ENCODE measurements at regions not wholly inside any gene's neighbourhood (a gene's known extent, or its start where the extent isn't known, plus 50 kb on each side); places are given as distances from the start of the nearest gene placed in this dataset.

DNA sequence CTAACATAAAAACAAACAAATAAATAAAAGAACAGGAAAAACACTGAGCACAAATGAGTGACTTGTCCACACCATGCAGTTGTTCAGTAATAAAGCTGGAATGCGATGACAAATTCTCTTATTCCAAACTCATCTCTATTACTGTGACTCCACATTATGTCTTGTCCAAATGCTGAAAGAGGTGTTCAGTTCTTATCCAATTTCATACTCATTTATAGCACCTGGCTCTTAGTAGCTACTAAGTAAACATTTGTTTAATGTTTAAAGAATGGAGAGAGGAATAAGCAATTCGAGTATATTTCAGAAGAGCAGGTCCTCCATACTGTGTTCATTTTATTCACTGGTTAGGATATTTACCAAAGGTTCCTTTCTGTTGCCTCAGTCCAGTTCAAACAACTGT is 439.0 kb upstream of the JAG1 start:
- H3K27me3 Mint-ChIP-seq (ENCODE audit: unreplicated experiment), result no peaks in the 10 kb centered on the region
- H3K36me3 Mint-ChIP-seq (ENCODE audit: insufficient read depth, unreplicated experiment), result no peaks in the 10 kb centered on the region
- BruUV-seq (replicated peaks), result no TSS peak
- H3K4me3 Mint-ChIP-seq (ENCODE audit: low read depth, unreplicated experiment), result no peak overlapping the region
- H3K27ac Mint-ChIP-seq (ENCODE audit: unreplicated experiment), result no peak overlapping the region
- CTCF ChIA-PET, result no interaction called here
- DNase-seq, result no peak
- intact Hi-C loops (cut with micrococcal nuclease; ENCODE audit: unreplicated experiment), result no loop called here
- TF ChIP-seq, protein P1, sequence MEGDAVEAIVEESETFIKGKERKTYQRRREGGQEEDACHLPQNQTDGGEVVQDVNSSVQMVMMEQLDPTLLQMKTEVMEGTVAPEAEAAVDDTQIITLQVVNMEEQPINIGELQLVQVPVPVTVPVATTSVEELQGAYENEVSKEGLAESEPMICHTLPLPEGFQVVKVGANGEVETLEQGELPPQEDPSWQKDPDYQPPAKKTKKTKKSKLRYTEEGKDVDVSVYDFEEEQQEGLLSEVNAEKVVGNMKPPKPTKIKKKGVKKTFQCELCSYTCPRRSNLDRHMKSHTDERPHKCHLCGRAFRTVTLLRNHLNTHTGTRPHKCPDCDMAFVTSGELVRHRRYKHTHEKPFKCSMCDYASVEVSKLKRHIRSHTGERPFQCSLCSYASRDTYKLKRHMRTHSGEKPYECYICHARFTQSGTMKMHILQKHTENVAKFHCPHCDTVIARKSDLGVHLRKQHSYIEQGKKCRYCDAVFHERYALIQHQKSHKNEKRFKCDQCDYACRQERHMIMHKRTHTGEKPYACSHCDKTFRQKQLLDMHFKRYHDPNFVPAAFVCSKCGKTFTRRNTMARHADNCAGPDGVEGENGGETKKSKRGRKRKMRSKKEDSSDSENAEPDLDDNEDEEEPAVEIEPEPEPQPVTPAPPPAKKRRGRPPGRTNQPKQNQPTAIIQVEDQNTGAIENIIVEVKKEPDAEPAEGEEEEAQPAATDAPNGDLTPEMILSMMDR (IDR thresholded peaks at IDR 0.05; ENCODE audit: unreplicated experiment), result no peak
- H3K4me1 Mint-ChIP-seq (ENCODE audit: low read depth, unreplicated experiment), result peaks cover 16% of the 10 kb centered on the region
- H3K9me3 Mint-ChIP-seq (ENCODE audit: low read depth, unreplicated experiment), result no peaks in the 10 kb centered on the region

DNA sequence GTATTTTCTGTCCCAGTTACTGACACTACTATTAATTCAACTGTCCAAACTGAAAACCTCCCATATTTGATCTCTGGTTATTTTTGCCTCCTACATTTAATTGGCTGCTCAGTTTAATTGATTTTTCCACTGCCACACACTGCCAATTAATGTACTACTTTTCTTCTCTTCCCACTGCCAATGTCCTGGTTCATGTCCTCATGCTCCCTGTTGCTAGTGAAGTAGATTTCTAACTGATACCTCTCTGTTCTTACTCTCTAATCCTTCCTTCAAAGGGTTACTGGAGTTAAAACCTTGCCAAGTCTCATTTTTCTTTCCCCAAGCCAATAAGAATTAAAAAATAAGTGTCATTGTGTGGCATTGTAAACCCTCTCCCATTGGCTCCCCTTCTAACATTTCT is 440.6 kb upstream of the JAG1 start:
- Mint-ChIP-seq H3K27ac (ENCODE audit: unreplicated experiment) (peak overlapping the region; percentile 10), H3K36me3 (ENCODE audit: insufficient read depth, unreplicated experiment) (no peaks in the 10 kb centered on the region), H3K4me1 (ENCODE audit: low read depth, unreplicated experiment) (peaks cover 16% of the 10 kb centered on the region), H3K9me3 (ENCODE audit: low read depth, unreplicated experiment) (no peaks in the 10 kb centered on the region), H3K4me3 (ENCODE audit: low read depth, unreplicated experiment) (no peak overlapping the region), H3K27me3 (ENCODE audit: unreplicated experiment) (no peaks in the 10 kb centered on the region)
- TF ChIP-seq, protein P1 (IDR thresholded peaks at IDR 0.05; ENCODE audit: unreplicated experiment), result no peak
- BruUV-seq (replicated peaks), result no TSS peak
- intact Hi-C loops (cut with micrococcal nuclease; ENCODE audit: unreplicated experiment), result no loop called here
- CTCF ChIA-PET, result no interaction called here
- no peak for DNase-seq

DNA sequence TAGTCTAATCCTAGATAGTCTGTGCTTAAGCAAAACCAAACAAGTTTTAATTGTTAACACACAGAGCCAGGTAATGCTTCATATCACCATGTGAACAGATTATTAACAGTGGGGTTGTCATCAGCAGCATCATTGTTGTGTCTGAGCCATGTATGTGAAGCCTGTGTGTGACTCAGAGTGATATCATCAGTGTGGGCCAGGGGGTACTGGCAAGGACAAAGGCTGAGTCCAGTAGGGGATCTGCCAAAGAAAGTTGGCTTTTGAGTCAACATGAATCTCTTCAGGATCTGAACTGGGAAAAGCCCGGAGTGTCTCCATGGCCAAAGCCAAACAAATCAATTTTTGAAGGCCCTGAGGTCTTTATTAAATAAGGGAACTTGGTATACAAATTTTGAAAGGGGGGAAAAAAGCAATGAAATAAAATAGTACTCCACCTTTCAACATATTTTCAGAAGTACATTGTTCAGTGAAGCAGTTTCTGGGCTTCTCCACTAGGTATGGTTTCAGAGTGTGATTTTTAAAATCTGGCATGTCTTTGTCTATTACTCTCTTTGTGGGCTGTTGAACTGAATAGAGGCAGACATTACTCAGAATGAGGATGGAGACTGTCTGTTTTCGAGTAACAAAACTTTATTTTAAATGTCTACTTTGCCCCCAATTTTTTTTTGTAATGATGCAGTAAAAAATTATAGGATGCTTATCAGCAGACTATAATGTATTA is 444.2 kb upstream of the JAG1 start:
- BruUV-seq (replicated peaks), result no TSS peak

DNA sequence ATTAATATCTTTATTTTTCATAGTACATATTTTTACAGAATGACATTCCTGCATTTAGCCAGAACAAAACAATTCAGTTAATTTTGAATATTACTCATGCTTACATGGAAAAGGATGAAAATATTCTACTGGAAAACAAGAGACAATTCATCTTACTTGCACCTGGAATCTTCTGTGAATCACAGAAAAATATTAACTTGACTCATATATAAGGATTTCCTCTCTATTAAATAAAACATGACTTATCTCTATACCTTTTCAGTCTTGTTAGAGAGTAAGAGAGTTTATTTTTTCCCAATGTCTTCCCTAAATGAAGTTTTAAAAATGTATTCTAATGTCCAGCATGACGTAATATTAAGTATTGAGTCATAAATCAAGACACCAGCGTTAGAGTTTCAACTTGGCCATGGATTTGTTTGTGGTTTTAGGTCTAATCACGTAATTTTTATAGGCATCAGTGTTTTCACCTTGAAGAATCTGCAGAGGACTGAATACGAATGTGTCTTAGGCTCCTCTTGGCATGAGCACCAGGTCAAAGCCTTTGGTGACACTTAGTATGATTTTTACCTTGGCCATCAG is 445.1 kb upstream of the JAG1 start:
- Mint-ChIP-seq H3K4me3 (ENCODE audit: low read depth, unreplicated experiment) (no peak overlapping the region), H3K36me3 (ENCODE audit: insufficient read depth, unreplicated experiment) (no peaks in the 10 kb centered on the region), H3K27me3 (ENCODE audit: unreplicated experiment) (no peaks in the 10 kb centered on the region), H3K9me3 (ENCODE audit: low read depth, unreplicated experiment) (no peaks in the 10 kb centered on the region), H3K4me1 (ENCODE audit: low read depth, unreplicated experiment) (peaks cover 12% of the 10 kb centered on the region), H3K27ac (ENCODE audit: unreplicated experiment) (no peak overlapping the region)
- intact Hi-C loops (cut with micrococcal nuclease; ENCODE audit: unreplicated experiment), result no loop called here
- CTCF ChIA-PET, result no interaction called here
- TF ChIP-seq, protein P1 (IDR thresholded peaks at IDR 0.05; ENCODE audit: unreplicated experiment), result no peak
- no peak for DNase-seq
- no TSS peak for BruUV-seq (replicated peaks)

More for the DNA sequence above, 444.2 kb upstream of the JAG1 start:
- H3K9me3 Mint-ChIP-seq (ENCODE audit: low read depth, unreplicated experiment), result no peaks in the 10 kb centered on the region
- no peaks in the 10 kb centered on the region for H3K27me3 Mint-ChIP-seq (ENCODE audit: unreplicated experiment)
- peak; percentile 33 for DNase-seq
- no peak overlapping the region for H3K4me3 Mint-ChIP-seq (ENCODE audit: low read depth, unreplicated experiment)
- TF ChIP-seq, protein P1 (IDR thresholded peaks at IDR 0.05; ENCODE audit: unreplicated experiment), result no peak
- intact Hi-C loops (cut with micrococcal nuclease; ENCODE audit: unreplicated experiment), result no loop called here
- CTCF ChIA-PET, result no interaction called here
- H3K4me1 Mint-ChIP-seq (ENCODE audit: low read depth, unreplicated experiment), result peaks cover 16% of the 10 kb centered on the region
- H3K27ac Mint-ChIP-seq (ENCODE audit: unreplicated experiment), result peak overlapping the region; percentile 50
- no peaks in the 10 kb centered on the region for H3K36me3 Mint-ChIP-seq (ENCODE audit: insufficient read depth, unreplicated experiment)

Measured in Calu3 (cell line).